ENCODE measurements at regions not wholly inside any gene's neighbourhood (a gene's known extent, or its start where the extent isn't known, plus 50 kb on each side); places are given as distances from the start of the nearest gene placed in this dataset.

GRCh38 chr7:9283246-9283645 lies 849.8 kb downstream of the NXPH1 start:
- H3K4me2 ChIP-seq: no peak overlapping the region
- 90% methylated on average over 2 of the region's 2 CpGs for WGBS (ENCODE audit: low lambda C conversion rate, missing lambda C conversion rate)
- H3K79me2 ChIP-seq: no peaks in the 10 kb centered on the region
- H3K27me3 ChIP-seq: no peaks in the 10 kb centered on the region
- no peak overlapping the region for H2AFZ ChIP-seq
- no peaks in the 10 kb centered on the region for H3K9me3 ChIP-seq (ENCODE audit: low read depth)
- TF ChIP-seq EZH2phosphoT487 (IDR thresholded peaks at IDR 0.05; ENCODE audit: low read depth, severe bottlenecking, unreplicated experiment) (no peak), EZH2 (IDR thresholded peaks at IDR 0.05; ENCODE audit: borderline replicate concordance) (no peak), CTCF (IDR thresholded peaks at IDR 0.05; ENCODE audit: poor library complexity) (no peak)
- H3K27ac ChIP-seq: no peak overlapping the region
- H3K9me2 ChIP-seq (replicated peaks; ENCODE audit: insufficient read depth): no peaks in the 10 kb centered on the region
- no peaks in the 10 kb centered on the region for H3K4me1 ChIP-seq (ENCODE audit: insufficient read depth)
- no peak for DNase-seq (ENCODE audit: low spot score)
- H3K36me3 ChIP-seq (replicated peaks; ENCODE audit: insufficient read depth, low read depth): no peaks in the 10 kb centered on the region
- H3K4me3 ChIP-seq: no peak overlapping the region
- no peaks in the 10 kb centered on the region for H4K20me1 ChIP-seq (ENCODE audit: insufficient read depth, poor library complexity, severe bottlenecking)

- H3K9me3 ChIP-seq (ENCODE audit: low read depth): no peaks in the 10 kb centered on the region
- H3K27me3 ChIP-seq: no peaks in the 10 kb centered on the region
- no peaks in the 10 kb centered on the region for H4K20me1 ChIP-seq (ENCODE audit: insufficient read depth, poor library complexity, severe bottlenecking)
- TF ChIP-seq EZH2phosphoT487 (IDR thresholded peaks at IDR 0.05; ENCODE audit: low read depth, severe bottlenecking, unreplicated experiment) (no peak), EZH2 (IDR thresholded peaks at IDR 0.05; ENCODE audit: borderline replicate concordance) (no peak), CTCF (IDR thresholded peaks at IDR 0.05; ENCODE audit: poor library complexity) (no peak)
- no peak overlapping the region for H3K4me3 ChIP-seq
- 81% methylated on average over 4 of the region's 4 CpGs for WGBS (ENCODE audit: low lambda C conversion rate, missing lambda C conversion rate)
- H3K9me2 ChIP-seq (replicated peaks; ENCODE audit: insufficient read depth): no peaks in the 10 kb centered on the region
- no peaks in the 10 kb centered on the region for H3K36me3 ChIP-seq (replicated peaks; ENCODE audit: insufficient read depth, low read depth)
- no peak overlapping the region for H2AFZ ChIP-seq
- H3K4me1 ChIP-seq (ENCODE audit: insufficient read depth): no peaks in the 10 kb centered on the region
- H3K79me2 ChIP-seq: no peaks in the 10 kb centered on the region
- no peak overlapping the region for H3K4me2 ChIP-seq
- H3K27ac ChIP-seq: no peak overlapping the region
- DNase-seq (ENCODE audit: low spot score): no peak
These were observed 869.0 kb downstream of the NXPH1 start for GRCh38 chr7:9302436-9302835.

- WGBS (ENCODE audit: low lambda C conversion rate, missing lambda C conversion rate): 96% methylated on average over 1 of the region's 1 CpG
- no peak for DNase-seq (ENCODE audit: low spot score)
- no peaks in the 10 kb centered on the region for H3K79me2 ChIP-seq
- no peak overlapping the region for H3K27ac ChIP-seq
- no peaks in the 10 kb centered on the region for H3K9me2 ChIP-seq (replicated peaks; ENCODE audit: insufficient read depth)
- H4K20me1 ChIP-seq (ENCODE audit: insufficient read depth, poor library complexity, severe bottlenecking): no peaks in the 10 kb centered on the region
- no peaks in the 10 kb centered on the region for H3K4me1 ChIP-seq (ENCODE audit: insufficient read depth)
- H3K4me2 ChIP-seq: no peak overlapping the region
- H3K9me3 ChIP-seq (ENCODE audit: low read depth): no peaks in the 10 kb centered on the region
- no peaks in the 10 kb centered on the region for H3K36me3 ChIP-seq (replicated peaks; ENCODE audit: insufficient read depth, low read depth)
- no peak overlapping the region for H2AFZ ChIP-seq
- no peak overlapping the region for H3K4me3 ChIP-seq
- no peaks in the 10 kb centered on the region for H3K27me3 ChIP-seq
- TF ChIP-seq EZH2phosphoT487 (IDR thresholded peaks at IDR 0.05; ENCODE audit: low read depth, severe bottlenecking, unreplicated experiment) (no peak), CTCF (IDR thresholded peaks at IDR 0.05; ENCODE audit: poor library complexity) (no peak), EZH2 (IDR thresholded peaks at IDR 0.05; ENCODE audit: borderline replicate concordance) (no peak)
These were observed 873.7 kb downstream of the NXPH1 start for GRCh38 chr7:9307131-9307530.

GRCh38 chr7:9324513-9324912 lies 891.1 kb downstream of the NXPH1 start:
- 35% methylated on average over 2 of the region's 2 CpGs for WGBS (ENCODE audit: low lambda C conversion rate, missing lambda C conversion rate)
- H3K4me1 ChIP-seq (ENCODE audit: insufficient read depth): no peaks in the 10 kb centered on the region
- H3K9me3 ChIP-seq (ENCODE audit: low read depth): no peaks in the 10 kb centered on the region
- H4K20me1 ChIP-seq (ENCODE audit: insufficient read depth, poor library complexity, severe bottlenecking): no peaks in the 10 kb centered on the region
- H3K27ac ChIP-seq: no peak overlapping the region
- H3K36me3 ChIP-seq (replicated peaks; ENCODE audit: insufficient read depth, low read depth): no peaks in the 10 kb centered on the region
- TF ChIP-seq EZH2 (IDR thresholded peaks at IDR 0.05; ENCODE audit: borderline replicate concordance): no peak
- TF ChIP-seq CTCF (IDR thresholded peaks at IDR 0.05; ENCODE audit: poor library complexity): no peak
- no peak for TF ChIP-seq EZH2phosphoT487 (IDR thresholded peaks at IDR 0.05; ENCODE audit: low read depth, severe bottlenecking, unreplicated experiment)
- no peak for DNase-seq (ENCODE audit: low spot score)
- H3K79me2 ChIP-seq: no peaks in the 10 kb centered on the region
- no peaks in the 10 kb centered on the region for H3K9me2 ChIP-seq (replicated peaks; ENCODE audit: insufficient read depth)
- H3K4me2 ChIP-seq: no peak overlapping the region
- H2AFZ ChIP-seq: no peak overlapping the region
- no peaks in the 10 kb centered on the region for H3K27me3 ChIP-seq
- no peak overlapping the region for H3K4me3 ChIP-seq

Data from hepatocyte (in vitro differentiated cells).